ENCODE measurements at regions not wholly inside any gene's neighbourhood (a gene's known extent, or its start where the extent isn't known, plus 50 kb on each side); places are given as distances from the start of the nearest gene placed in this dataset.

- TF ChIP-seq, protein P1, sequence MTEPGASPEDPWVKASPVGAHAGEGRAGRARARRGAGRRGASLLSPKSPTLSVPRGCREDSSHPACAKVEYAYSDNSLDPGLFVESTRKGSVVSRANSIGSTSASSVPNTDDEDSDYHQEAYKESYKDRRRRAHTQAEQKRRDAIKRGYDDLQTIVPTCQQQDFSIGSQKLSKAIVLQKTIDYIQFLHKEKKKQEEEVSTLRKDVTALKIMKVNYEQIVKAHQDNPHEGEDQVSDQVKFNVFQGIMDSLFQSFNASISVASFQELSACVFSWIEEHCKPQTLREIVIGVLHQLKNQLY (CRISPR knock-in tag; IDR thresholded peaks at IDR 0.05) = no peak
- TF ChIP-seq, protein P2, sequence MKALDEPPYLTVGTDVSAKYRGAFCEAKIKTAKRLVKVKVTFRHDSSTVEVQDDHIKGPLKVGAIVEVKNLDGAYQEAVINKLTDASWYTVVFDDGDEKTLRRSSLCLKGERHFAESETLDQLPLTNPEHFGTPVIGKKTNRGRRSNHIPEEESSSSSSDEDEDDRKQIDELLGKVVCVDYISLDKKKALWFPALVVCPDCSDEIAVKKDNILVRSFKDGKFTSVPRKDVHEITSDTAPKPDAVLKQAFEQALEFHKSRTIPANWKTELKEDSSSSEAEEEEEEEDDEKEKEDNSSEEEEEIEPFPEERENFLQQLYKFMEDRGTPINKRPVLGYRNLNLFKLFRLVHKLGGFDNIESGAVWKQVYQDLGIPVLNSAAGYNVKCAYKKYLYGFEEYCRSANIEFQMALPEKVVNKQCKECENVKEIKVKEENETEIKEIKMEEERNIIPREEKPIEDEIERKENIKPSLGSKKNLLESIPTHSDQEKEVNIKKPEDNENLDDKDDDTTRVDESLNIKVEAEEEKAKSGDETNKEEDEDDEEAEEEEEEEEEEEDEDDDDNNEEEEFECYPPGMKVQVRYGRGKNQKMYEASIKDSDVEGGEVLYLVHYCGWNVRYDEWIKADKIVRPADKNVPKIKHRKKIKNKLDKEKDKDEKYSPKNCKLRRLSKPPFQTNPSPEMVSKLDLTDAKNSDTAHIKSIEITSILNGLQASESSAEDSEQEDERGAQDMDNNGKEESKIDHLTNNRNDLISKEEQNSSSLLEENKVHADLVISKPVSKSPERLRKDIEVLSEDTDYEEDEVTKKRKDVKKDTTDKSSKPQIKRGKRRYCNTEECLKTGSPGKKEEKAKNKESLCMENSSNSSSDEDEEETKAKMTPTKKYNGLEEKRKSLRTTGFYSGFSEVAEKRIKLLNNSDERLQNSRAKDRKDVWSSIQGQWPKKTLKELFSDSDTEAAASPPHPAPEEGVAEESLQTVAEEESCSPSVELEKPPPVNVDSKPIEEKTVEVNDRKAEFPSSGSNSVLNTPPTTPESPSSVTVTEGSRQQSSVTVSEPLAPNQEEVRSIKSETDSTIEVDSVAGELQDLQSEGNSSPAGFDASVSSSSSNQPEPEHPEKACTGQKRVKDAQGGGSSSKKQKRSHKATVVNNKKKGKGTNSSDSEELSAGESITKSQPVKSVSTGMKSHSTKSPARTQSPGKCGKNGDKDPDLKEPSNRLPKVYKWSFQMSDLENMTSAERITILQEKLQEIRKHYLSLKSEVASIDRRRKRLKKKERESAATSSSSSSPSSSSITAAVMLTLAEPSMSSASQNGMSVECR (CRISPR knock-in tag; IDR thresholded peaks at IDR 0.05; ENCODE audit: borderline replicate concordance) = no peak
- TF ChIP-seq PRRX2 (CRISPR knock-in tag; IDR thresholded peaks at IDR 0.05) (no peak), KAT7 (CRISPR knock-in tag; IDR thresholded peaks at IDR 0.05; ENCODE audit: borderline replicate concordance) (no peak), ZNF219 (CRISPR knock-in tag; IDR thresholded peaks at IDR 0.05; ENCODE audit: borderline replicate concordance) (no peak), ZNF138 (CRISPR knock-in tag; conservative IDR thresholded peaks at IDR 0.05) (no peak)
- TF ChIP-seq, protein P3, sequence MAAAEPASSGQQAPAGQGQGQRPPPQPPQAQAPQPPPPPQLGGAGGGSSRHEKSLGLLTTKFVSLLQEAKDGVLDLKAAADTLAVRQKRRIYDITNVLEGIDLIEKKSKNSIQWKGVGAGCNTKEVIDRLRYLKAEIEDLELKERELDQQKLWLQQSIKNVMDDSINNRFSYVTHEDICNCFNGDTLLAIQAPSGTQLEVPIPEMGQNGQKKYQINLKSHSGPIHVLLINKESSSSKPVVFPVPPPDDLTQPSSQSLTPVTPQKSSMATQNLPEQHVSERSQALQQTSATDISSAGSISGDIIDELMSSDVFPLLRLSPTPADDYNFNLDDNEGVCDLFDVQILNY (CRISPR knock-in tag; IDR thresholded peaks at IDR 0.05) = no peak
Observed at GRCh38 chr14:82905762-82906161, 1372.1 kb upstream of the SEL1L start (continued).

DNA sequence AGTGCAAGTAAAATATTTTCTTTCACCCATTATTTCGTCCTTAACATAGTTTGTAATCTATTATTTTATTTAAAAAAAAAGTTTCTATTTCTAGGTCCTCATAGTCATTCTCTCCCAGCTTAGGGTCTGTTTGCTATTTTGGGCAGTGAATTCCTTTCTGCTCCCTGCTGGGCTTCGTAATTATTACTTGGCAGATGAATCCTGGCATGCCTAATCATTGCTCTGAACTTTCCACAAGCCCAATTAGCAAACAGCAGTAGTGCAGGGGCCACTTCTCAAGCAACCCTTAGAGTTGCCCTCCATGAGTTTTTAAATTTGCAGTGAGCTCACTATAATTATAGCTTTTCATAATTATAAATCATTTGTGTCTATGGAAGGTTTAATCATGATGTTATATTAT is 1378.3 kb upstream of the SEL1L start:
- TF ChIP-seq, protein P4, sequence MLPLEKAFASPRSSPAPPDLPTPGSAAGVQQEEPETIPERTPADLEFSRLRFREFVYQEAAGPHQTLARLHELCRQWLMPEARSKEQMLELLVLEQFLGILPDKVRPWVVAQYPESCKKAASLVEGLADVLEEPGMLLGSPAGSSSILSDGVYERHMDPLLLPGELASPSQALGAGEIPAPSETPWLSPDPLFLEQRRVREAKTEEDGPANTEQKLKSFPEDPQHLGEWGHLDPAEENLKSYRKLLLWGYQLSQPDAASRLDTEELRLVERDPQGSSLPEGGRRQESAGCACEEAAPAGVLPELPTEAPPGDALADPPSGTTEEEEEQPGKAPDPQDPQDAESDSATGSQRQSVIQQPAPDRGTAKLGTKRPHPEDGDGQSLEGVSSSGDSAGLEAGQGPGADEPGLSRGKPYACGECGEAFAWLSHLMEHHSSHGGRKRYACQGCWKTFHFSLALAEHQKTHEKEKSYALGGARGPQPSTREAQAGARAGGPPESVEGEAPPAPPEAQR (CRISPR knock-in tag; IDR thresholded peaks at IDR 0.05) = no peak
- TF ChIP-seq, protein P5, sequence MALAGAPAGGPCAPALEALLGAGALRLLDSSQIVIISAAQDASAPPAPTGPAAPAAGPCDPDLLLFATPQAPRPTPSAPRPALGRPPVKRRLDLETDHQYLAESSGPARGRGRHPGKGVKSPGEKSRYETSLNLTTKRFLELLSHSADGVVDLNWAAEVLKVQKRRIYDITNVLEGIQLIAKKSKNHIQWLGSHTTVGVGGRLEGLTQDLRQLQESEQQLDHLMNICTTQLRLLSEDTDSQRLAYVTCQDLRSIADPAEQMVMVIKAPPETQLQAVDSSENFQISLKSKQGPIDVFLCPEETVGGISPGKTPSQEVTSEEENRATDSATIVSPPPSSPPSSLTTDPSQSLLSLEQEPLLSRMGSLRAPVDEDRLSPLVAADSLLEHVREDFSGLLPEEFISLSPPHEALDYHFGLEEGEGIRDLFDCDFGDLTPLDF (CRISPR knock-in tag; IDR thresholded peaks at IDR 0.05) = no peak
- TF ChIP-seq, protein P6, sequence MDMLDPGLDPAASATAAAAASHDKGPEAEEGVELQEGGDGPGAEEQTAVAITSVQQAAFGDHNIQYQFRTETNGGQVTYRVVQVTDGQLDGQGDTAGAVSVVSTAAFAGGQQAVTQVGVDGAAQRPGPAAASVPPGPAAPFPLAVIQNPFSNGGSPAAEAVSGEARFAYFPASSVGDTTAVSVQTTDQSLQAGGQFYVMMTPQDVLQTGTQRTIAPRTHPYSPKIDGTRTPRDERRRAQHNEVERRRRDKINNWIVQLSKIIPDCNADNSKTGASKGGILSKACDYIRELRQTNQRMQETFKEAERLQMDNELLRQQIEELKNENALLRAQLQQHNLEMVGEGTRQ (CRISPR knock-in tag; IDR thresholded peaks at IDR 0.05) = no peak
- Mint-ChIP-seq H3K9me3 (no peaks in the 10 kb centered on the region), H3K4me3 (no peak overlapping the region), H3K4me1 (peaks cover 4% of the 10 kb centered on the region), H3K27ac (no peak overlapping the region), H3K27me3 (ENCODE audit: low read depth) (no peaks in the 10 kb centered on the region), H3K36me3 (no peaks in the 10 kb centered on the region)
- CTCF ChIA-PET = no interaction called here
- ATAC-seq = no peak; the same call in 1 of the 2 replicates
- POLR2A ChIA-PET = no interaction called here
- no peak for DNase-seq (ENCODE audit: low spot score)

DNA sequence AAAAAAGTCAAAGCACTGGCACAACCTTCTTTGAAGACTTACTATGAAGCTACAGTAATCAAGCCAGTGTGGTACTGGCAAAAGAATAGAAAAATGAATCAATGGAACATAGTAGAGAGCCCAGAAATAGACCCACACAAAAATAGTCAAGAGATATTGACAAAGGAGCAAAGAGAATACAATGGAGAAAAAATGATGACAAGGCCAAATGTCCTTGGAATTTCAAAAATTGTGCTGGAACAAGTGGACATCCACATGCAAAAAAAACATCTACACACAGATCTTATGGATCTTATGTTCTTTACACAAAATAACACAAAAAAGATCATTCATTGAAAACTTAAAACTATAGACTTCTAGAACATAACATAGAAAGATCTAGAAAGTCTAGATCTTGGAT is 1379.7 kb upstream of the SEL1L start:
- DNase-seq (ENCODE audit: low spot score) (no peak), ATAC-seq (no peak)
- no peaks in the 10 kb centered on the region for H3K36me3 Mint-ChIP-seq
- ChIA-PET POLR2A (no interaction called here), CTCF (no interaction called here)
- H3K27me3 Mint-ChIP-seq (ENCODE audit: low read depth) = no peaks in the 10 kb centered on the region
- TF ChIP-seq KAT7 (CRISPR knock-in tag; IDR thresholded peaks at IDR 0.05; ENCODE audit: borderline replicate concordance) (no peak), TCF7 (CRISPR knock-in tag; IDR thresholded peaks at IDR 0.05; ENCODE audit: low read depth) (no peak), ZNF138 (CRISPR knock-in tag; conservative IDR thresholded peaks at IDR 0.05) (no peak), ZNF423 (CRISPR knock-in tag; IDR thresholded peaks at IDR 0.05) (no peak), FOXJ3 (CRISPR knock-in tag; IDR thresholded peaks at IDR 0.05; ENCODE audit: borderline replicate concordance) (no peak), OVOL2 (CRISPR knock-in tag; IDR thresholded peaks at IDR 0.05; ENCODE audit: borderline replicate concordance) (no peak), ZNF232 (CRISPR knock-in tag; IDR thresholded peaks at IDR 0.05) (no peak)
- no peaks in the 10 kb centered on the region for H3K9me3 Mint-ChIP-seq
- no peak overlapping the region for H3K4me3 Mint-ChIP-seq
- H3K4me1 Mint-ChIP-seq = peaks cover 4% of the 10 kb centered on the region
- H3K27ac Mint-ChIP-seq = no peak overlapping the region

Data from WTC11 (cell line).